A673 (cell line): ENCODE measurements at regions not wholly inside any gene's neighbourhood (a gene's known extent, or its start where the extent isn't known, plus 50 kb on each side); places are given as distances from the start of the nearest gene placed in this dataset.

Experiments used
- CTCF ChIP-seq: fragments of 300-800, 200-600 bp; sonication (generic); conservative IDR thresholded peaks from 2 replicates; pipeline ENCODE4 v1.5.1; 2017; ENCODE audit warnings: low read depth, mild to moderate bottlenecking, antibody characterized with exemption, low read length, moderate library complexity, mixed read lengths
- EZH2 ChIP-seq: fragments of 200-600 bp; sonication (generic); IDR thresholded peaks from 2 replicates; pipeline ENCODE4 v1.6.1; 2017; ENCODE audit warnings: borderline replicate concordance, low read depth, mild to moderate bottlenecking, mixed read lengths, antibody characterized with exemption, low read length; ENCODE audit not compliant: poor library complexity, severe bottlenecking

- TF ChIP-seq CTCF (no peak), EZH2 (no peak)
Observed at GRCh38 chr3:77780278-77780996, 740.5 kb downstream of the ROBO2 start.
